OCI-LY1 (cell line): ENCODE measurements at regions not wholly inside any gene's neighbourhood (a gene's known extent, or its start where the extent isn't known, plus 50 kb on each side); places are given as distances from the start of the nearest gene placed in this dataset.

Experiments used
- CTCF ChIP-seq: fragments of 200-600 bp; sonication (generic), shearing (Covaris generic); IDR thresholded peaks from 2 replicates; pipeline ENCODE4 v1.5.1; 2017; ENCODE audit warnings: mild to moderate bottlenecking, antibody characterized with exemption, low read length, moderate library complexity, mixed read lengths
- EZH2 ChIP-seq: fragments of 200-600 bp; sonication (generic), shearing (Covaris generic); IDR thresholded peaks from 2 replicates; pipeline ENCODE4 v1.8.0; 2017; ENCODE audit warnings: borderline replicate concordance, mixed run types, mild to moderate bottlenecking, antibody characterized with exemption, low read length, moderate library complexity, mixed read lengths

- TF ChIP-seq CTCF (no peak), EZH2 (no peak)
Observed at GRCh38 chr1:222138095-222138494, 396.2 kb upstream of the DUSP10 start.
